Transverse colon (tissue), 4 donors: ENCODE measurements at regions not wholly inside any gene's neighbourhood (a gene's known extent, or its start where the extent isn't known, plus 50 kb on each side); places are given as distances from the start of the nearest gene placed in this dataset.

Experiments used
- EP300 ChIP-seq: sonication (generic); formaldehyde crosslinking; IDR thresholded peaks from one replicate; pipeline ENCODE4 v1.6.1; 2017; ENCODE audit warnings: antibody characterized with exemption, low read depth
- POLR2A ChIP-seq: fragments of 450-650 bp; IDR thresholded peaks from one replicate; pipeline ENCODE4 v1.6.1; 2016; ENCODE audit warnings: antibody characterized with exemption, mild to moderate bottlenecking, moderate library complexity
- POLR2AphosphoS5 ChIP-seq, 3 donors: sonication (generic); formaldehyde crosslinking; IDR thresholded peaks; one replicate each; pipeline ENCODE4 v1.6.1; 2016; ENCODE audit warnings: antibody characterized with exemption in 3 of 3
- TF ChIP-seq, protein P1 (sequence below), 5 experiments: fragments of 200-600 bp in 3 of 5; fragments of 450-650 bp in 2 of 5; sonication (generic) in 3 of 5; IDR thresholded peaks; 1 replicate in 2 of 5; 2 replicates in 3 of 5; pipeline ENCODE4 v1.5.1; 2016 to 2017; ENCODE audit warnings: antibody characterized with exemption in 5 of 5, inconsistent platforms in 3 of 5, mild to moderate bottlenecking in 2 of 5, moderate library complexity in 1 of 5

DNA sequence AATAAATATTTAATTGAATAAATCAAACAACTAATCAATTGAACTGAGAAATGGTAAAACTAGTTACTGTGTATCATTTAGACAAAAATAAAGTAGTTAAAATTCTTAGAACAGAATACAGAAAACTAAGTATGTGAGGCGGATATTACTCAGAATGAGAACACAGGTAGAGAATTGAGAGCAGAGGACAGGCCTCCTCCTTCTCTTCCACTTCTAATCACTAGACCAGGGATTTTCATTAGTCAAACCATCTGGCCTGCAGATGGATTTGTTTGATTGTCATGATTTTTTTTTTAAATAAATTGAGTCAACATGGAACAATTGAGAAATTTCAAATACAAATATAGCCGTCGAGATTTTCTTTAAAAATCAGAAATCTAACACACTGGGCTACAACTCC, 198.6 kb upstream of the HMHB1 start:
- TF ChIP-seq POLR2A (no peak), POLR2AphosphoS5 (IDR thresholded peaks at IDR 0.05) (no peak), EP300 (no peak)
- TF ChIP-seq, protein P1, sequence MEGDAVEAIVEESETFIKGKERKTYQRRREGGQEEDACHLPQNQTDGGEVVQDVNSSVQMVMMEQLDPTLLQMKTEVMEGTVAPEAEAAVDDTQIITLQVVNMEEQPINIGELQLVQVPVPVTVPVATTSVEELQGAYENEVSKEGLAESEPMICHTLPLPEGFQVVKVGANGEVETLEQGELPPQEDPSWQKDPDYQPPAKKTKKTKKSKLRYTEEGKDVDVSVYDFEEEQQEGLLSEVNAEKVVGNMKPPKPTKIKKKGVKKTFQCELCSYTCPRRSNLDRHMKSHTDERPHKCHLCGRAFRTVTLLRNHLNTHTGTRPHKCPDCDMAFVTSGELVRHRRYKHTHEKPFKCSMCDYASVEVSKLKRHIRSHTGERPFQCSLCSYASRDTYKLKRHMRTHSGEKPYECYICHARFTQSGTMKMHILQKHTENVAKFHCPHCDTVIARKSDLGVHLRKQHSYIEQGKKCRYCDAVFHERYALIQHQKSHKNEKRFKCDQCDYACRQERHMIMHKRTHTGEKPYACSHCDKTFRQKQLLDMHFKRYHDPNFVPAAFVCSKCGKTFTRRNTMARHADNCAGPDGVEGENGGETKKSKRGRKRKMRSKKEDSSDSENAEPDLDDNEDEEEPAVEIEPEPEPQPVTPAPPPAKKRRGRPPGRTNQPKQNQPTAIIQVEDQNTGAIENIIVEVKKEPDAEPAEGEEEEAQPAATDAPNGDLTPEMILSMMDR (IDR thresholded peaks at IDR 0.05) = no peak
